Smooth muscle cell (in vitro differentiated cells): ENCODE measurements at regions not wholly inside any gene's neighbourhood (a gene's known extent, or its start where the extent isn't known, plus 50 kb on each side); places are given as distances from the start of the nearest gene placed in this dataset.

Source experiments
- DNase-seq: peaks from one replicate; lab custom pipeline; 2025; ENCODE audit not compliant: unreplicated experiment; lab: John Stamatoyannopoulos, UW
- H2AFZ ChIP-seq: fragments of 200-600 bp; sonication (generic); 2 replicates; pipeline ENCODE4 v1.6.0; 2016; ENCODE audit warnings: antibody characterized with exemption, low read depth, mild to moderate bottlenecking
- H3F3A ChIP-seq: fragments of 200-600 bp; sonication (generic); 2 replicates; pipeline ENCODE4 v1.6.0; 2017; ENCODE audit warnings: antibody characterized with exemption, low read depth
- H3K27ac ChIP-seq: fragments of 200-600 bp; sonication (generic); 2 replicates; pipeline ENCODE4 v1.5.1; 2016; ENCODE audit warnings: low read depth, mild to moderate bottlenecking
- H3K27me3 ChIP-seq: fragments of 200-600 bp; sonication (generic); 2 replicates; pipeline ENCODE4 v1.6.1; 2016; ENCODE audit warnings: low read depth, mild to moderate bottlenecking
- H3K36me3 ChIP-seq: fragments of 200-600 bp; sonication (generic); 2 replicates; pipeline ENCODE4 v1.5.1; 2016; ENCODE audit warnings: low read depth
- H3K4me1 ChIP-seq: fragments of 200-600 bp; sonication (generic); 2 replicates; pipeline ENCODE4 v1.5.1; 2016; ENCODE audit warnings: low read depth
- H3K4me2 ChIP-seq: fragments of 200-600 bp; sonication (generic); 2 replicates; pipeline ENCODE4 v1.6.0; 2016; ENCODE audit warnings: mild to moderate bottlenecking
- H3K4me3 ChIP-seq: fragments of 200-600 bp; sonication (generic); 2 replicates; pipeline ENCODE4 v1.5.1; 2016; ENCODE audit warnings: mild to moderate bottlenecking
- H3K79me2 ChIP-seq: fragments of 200-600 bp; sonication (generic); 2 replicates; pipeline ENCODE4 v1.6.0; 2016; ENCODE audit warnings: low read depth, mild to moderate bottlenecking
- H3K9ac ChIP-seq: fragments of 200-600 bp; sonication (generic); 2 replicates; pipeline ENCODE4 v1.6.0; 2016; ENCODE audit warnings: low read depth
- H3K9me3 ChIP-seq: fragments of 200-600 bp; sonication (generic); replicated peaks from 2 replicates; pipeline ENCODE4 v1.5.1; 2016; ENCODE audit warnings: low read depth
- H4K20me1 ChIP-seq: fragments of 200-600 bp; sonication (generic); 2 replicates; pipeline ENCODE4 v1.6.0; 2016; ENCODE audit warnings: low read depth
- WGBS: methylation state at CpG from one replicate; pipeline ENCODE4 v1.1.7; 2016; ENCODE audit warnings: low lambda C conversion rate; 5-methylcytosine and 5-hydroxymethylcytosine counted together
- TF ChIP-seq, protein P1 (sequence below): fragments of 200-600 bp; sonication (generic); IDR thresholded peaks from 2 replicates; pipeline ENCODE4 v1.5.1; 2017; ENCODE audit warnings: borderline replicate concordance, mild to moderate bottlenecking, antibody characterized with exemption; ENCODE audit not compliant: insufficient read depth, poor library complexity, severe bottlenecking

DNA sequence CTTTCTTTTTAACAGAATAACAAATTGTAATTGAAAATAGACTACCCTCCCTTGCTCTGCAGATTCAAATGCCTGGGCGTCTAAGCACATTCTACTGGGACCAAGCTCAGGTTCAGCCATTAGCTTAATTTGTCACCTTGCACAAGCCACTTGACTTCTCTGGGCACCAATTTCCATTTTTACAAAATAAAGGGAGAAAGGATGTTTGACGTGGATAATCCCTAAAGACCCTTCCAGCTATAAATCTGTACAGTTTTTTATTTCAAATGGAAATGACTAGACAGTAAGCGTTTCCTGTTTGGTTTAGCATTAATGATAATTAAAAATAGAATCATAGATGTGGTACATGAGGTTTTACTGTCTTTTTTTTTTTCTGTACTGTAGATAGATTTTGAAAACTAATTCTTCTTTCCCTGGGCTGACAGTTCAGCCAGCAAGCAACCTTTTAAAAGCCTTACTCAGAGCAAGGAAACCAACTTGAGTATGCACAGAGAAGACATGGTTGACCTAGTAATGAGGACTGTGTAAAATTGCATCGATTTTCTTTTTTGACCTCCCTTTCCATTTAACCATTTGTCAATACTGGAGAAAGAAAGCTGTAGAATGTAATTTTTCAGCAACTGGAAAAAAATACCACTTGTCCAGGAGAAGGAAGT is 1329.5 kb upstream of the CDH8 start:
- no peaks in the 10 kb centered on the region for H3K9me3 ChIP-seq

DNA sequence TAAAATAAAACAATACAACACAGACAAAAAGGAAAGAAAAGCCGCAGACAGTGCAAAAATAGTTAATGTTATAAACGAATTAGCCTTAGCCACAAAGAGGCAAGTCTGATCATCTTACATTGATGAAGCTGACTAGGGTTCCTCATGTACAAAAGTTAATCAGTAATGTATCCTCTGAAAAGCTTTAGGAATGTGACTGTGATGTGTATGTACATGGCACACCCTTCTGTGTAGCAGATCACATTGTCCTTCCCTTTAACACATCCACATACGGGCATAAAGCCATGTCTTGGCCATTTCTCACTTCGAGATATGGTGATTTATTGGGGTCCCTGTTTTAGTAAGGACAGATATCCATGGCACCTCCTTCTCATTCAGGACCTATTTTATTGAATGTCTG is 1327.5 kb upstream of the CDH8 start:
- no peaks in the 10 kb centered on the region for H3K4me1 ChIP-seq
- no peaks in the 10 kb centered on the region for H4K20me1 ChIP-seq
- 88% methylated on average over 4 of the region's 4 CpGs for WGBS
- no peak overlapping the region for H2AFZ ChIP-seq
- TF ChIP-seq, protein P1, sequence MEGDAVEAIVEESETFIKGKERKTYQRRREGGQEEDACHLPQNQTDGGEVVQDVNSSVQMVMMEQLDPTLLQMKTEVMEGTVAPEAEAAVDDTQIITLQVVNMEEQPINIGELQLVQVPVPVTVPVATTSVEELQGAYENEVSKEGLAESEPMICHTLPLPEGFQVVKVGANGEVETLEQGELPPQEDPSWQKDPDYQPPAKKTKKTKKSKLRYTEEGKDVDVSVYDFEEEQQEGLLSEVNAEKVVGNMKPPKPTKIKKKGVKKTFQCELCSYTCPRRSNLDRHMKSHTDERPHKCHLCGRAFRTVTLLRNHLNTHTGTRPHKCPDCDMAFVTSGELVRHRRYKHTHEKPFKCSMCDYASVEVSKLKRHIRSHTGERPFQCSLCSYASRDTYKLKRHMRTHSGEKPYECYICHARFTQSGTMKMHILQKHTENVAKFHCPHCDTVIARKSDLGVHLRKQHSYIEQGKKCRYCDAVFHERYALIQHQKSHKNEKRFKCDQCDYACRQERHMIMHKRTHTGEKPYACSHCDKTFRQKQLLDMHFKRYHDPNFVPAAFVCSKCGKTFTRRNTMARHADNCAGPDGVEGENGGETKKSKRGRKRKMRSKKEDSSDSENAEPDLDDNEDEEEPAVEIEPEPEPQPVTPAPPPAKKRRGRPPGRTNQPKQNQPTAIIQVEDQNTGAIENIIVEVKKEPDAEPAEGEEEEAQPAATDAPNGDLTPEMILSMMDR = no peak
- no peaks in the 10 kb centered on the region for H3K9me3 ChIP-seq
- H3K4me3 ChIP-seq = no peak overlapping the region
- no peak for DNase-seq
- H3K79me2 ChIP-seq = no peaks in the 10 kb centered on the region
- H3K9ac ChIP-seq = no peak overlapping the region
- no peaks in the 10 kb centered on the region for H3K27me3 ChIP-seq
- no peak overlapping the region for H3K4me2 ChIP-seq
- no peaks in the 10 kb centered on the region for H3F3A ChIP-seq
- H3K36me3 ChIP-seq = no peaks in the 10 kb centered on the region
- H3K27ac ChIP-seq = no peak overlapping the region

More for the DNA sequence above, 1329.5 kb upstream of the CDH8 start:
- Histone ChIP-seq H3K4me2 (no peak overlapping the region), H3K9ac (no peak overlapping the region), H3K27me3 (no peaks in the 10 kb centered on the region), H3K4me1 (no peaks in the 10 kb centered on the region), H2AFZ (no peak overlapping the region), H3K36me3 (no peaks in the 10 kb centered on the region), H4K20me1 (no peaks in the 10 kb centered on the region), H3F3A (no peaks in the 10 kb centered on the region), H3K27ac (no peak overlapping the region), H3K79me2 (no peaks in the 10 kb centered on the region), H3K4me3 (no peak overlapping the region)
- WGBS = 70% methylated on average over 4 of the region's 4 CpGs
- TF ChIP-seq, protein P1 = no peak
- no peak for DNase-seq

DNA sequence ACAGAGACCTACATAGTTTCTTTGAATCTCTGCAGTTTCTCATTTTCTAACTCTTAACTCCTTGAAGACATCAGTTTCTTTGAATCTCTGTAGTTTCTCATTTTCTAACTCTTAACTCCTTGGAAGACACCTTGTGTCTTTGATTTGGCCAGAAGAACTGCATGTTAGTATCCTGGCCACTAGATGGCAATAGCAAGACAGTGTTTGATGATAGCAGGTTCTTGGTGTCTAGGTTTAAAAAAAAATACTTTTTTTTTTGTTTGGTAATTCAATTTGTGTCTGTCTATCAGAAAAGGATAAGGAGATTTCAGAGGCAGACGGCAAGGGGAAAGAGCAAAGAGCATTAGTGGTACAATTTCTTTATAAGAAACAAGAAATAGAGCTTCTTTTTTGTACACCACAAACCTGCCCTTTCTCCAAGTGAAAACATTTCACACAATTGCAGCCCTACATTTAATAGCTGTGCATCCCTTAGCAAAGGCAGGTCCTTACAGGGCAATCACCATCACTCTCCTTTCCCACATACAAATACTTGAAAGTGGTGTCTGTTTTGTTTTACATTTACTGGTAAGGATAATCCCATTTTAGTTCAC is 1324.9 kb upstream of the CDH8 start:
- TF ChIP-seq, protein P1 = peak; percentile 92

DNA sequence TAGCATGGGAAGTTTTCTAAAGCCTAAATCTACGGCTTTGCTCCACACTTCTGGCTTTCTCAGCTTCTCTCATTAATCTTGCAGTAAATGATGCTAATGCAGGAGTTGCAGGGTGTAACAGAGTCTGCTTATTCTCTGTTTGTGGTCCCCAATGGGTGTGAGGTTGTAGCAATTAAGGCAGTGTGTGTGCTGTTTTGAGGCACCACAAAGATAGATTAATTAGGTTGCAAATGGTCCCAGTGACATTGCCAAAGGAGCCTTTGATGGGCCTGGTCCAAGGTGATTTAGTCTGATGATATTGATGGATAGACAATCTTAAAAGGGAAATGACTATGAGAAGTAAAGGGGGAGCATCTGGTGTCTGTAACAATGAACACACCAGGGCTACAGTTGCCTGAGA is 1313.7 kb upstream of the CDH8 start:
- DNase-seq = no peak
- no peaks in the 10 kb centered on the region for H3K9me3 ChIP-seq
- TF ChIP-seq, protein P1 = no peak
- 87% methylated on average over 1 of the region's 1 CpG for WGBS
- no peaks in the 10 kb centered on the region for H4K20me1 ChIP-seq
- no peak overlapping the region for H3K4me3 ChIP-seq
- H3K4me2 ChIP-seq = no peak overlapping the region
- H3K27ac ChIP-seq = no peak overlapping the region
- no peak overlapping the region for H3K9ac ChIP-seq
- no peaks in the 10 kb centered on the region for H3F3A ChIP-seq
- H3K79me2 ChIP-seq = no peaks in the 10 kb centered on the region
- H3K36me3 ChIP-seq = no peaks in the 10 kb centered on the region
- no peak overlapping the region for H2AFZ ChIP-seq
- no peaks in the 10 kb centered on the region for H3K4me1 ChIP-seq
- peaks cover 2% of the 10 kb centered on the region for H3K27me3 ChIP-seq

More for the DNA sequence above, 1324.9 kb upstream of the CDH8 start:
- H4K20me1 ChIP-seq = no peaks in the 10 kb centered on the region
- WGBS = 0% methylated on average over 1 of the region's 1 CpG
- no peak overlapping the region for H3K9ac ChIP-seq
- H3K27ac ChIP-seq = no peak overlapping the region
- H3K4me3 ChIP-seq = no peak overlapping the region
- H3K36me3 ChIP-seq = no peaks in the 10 kb centered on the region
- H3K79me2 ChIP-seq = no peaks in the 10 kb centered on the region
- H3K9me3 ChIP-seq = no peaks in the 10 kb centered on the region
- H3K4me1 ChIP-seq = no peaks in the 10 kb centered on the region
- no peak for DNase-seq
- no peak overlapping the region for H3K4me2 ChIP-seq
- no peak overlapping the region for H2AFZ ChIP-seq
- no peaks in the 10 kb centered on the region for H3K27me3 ChIP-seq
- H3F3A ChIP-seq = no peaks in the 10 kb centered on the region
